Muscle layer of colon (tissue), 2 donors: ENCODE measurements at regions not wholly inside any gene's neighbourhood (a gene's known extent, or its start where the extent isn't known, plus 50 kb on each side); places are given as distances from the start of the nearest gene placed in this dataset.

Source experiments
- H3K27ac ChIP-seq: one replicate; pipeline ENCODE4 v1.7.0; 2013; ENCODE audit warnings: low read depth, mild to moderate bottlenecking, low read length, moderate library complexity
- H3K27me3 ChIP-seq, 2 donors: one replicate each; pipeline ENCODE4 v1.7.0; 2013; ENCODE audit warnings: low read length in 2 of 2, mild to moderate bottlenecking in 2 of 2; ENCODE audit not compliant: insufficient read depth in 2 of 2, control insufficient read depth in 1 of 2
- H3K36me3 ChIP-seq: one replicate; pipeline ENCODE4 v1.7.0; 2013; ENCODE audit warnings: mild to moderate bottlenecking, low read length; ENCODE audit not compliant: insufficient read depth
- H3K4me1 ChIP-seq: one replicate; pipeline ENCODE4 v1.7.0; 2013; ENCODE audit warnings: mild to moderate bottlenecking, low read length; ENCODE audit not compliant: insufficient read depth
- H3K4me3 ChIP-seq, 2 donors: one replicate each; pipeline ENCODE4 v1.7.0; 2013; ENCODE audit warnings: low read length in 2 of 2, low read depth in 1 of 2, mild to moderate bottlenecking in 1 of 2, moderate library complexity in 1 of 2
- H3K9ac ChIP-seq: one replicate; pipeline ENCODE4 v1.7.0; 2013; ENCODE audit warnings: low read length
- H3K9me3 ChIP-seq: one replicate; pipeline ENCODE4 v1.7.0; 2013; ENCODE audit warnings: mild to moderate bottlenecking, low read length
- donor health status: abdominal sarcoma.
- donor health status: Adenocarcinoma of cecum.

GRCh38 chr6:138032571-138032970, 74.6 kb downstream of the PERP start:
- Histone ChIP-seq H3K27ac (no peak overlapping the region), H3K4me3 (no peak overlapping the region), H3K27me3 (no peaks in the 10 kb centered on the region), H3K4me1 (peaks cover 11% of the 10 kb centered on the region), H3K9me3 (no peaks in the 10 kb centered on the region), H3K36me3 (no peaks in the 10 kb centered on the region), H3K9ac (no peak overlapping the region)

GRCh38 chr6:138034229-138034628, 73.0 kb downstream of the PERP start:
- no peak overlapping the region for H3K4me3 ChIP-seq
- H3K4me1 ChIP-seq, result peaks cover 11% of the 10 kb centered on the region
- H3K9me3 ChIP-seq, result no peaks in the 10 kb centered on the region
- H3K27ac ChIP-seq, result no peak overlapping the region
- H3K27me3 ChIP-seq, result no peaks in the 10 kb centered on the region
- no peaks in the 10 kb centered on the region for H3K36me3 ChIP-seq
- H3K9ac ChIP-seq, result no peak overlapping the region

- Histone ChIP-seq H3K27me3 (no peaks in the 10 kb centered on the region), H3K27ac (no peak overlapping the region), H3K36me3 (no peaks in the 10 kb centered on the region), H3K9me3 (no peaks in the 10 kb centered on the region), H3K4me3 (no peak overlapping the region), H3K4me1 (peaks cover 11% of the 10 kb centered on the region), H3K9ac (no peak overlapping the region)
These were observed 72.1 kb downstream of the PERP start for GRCh38 chr6:138035070-138035469.

- H3K36me3 ChIP-seq, result no peaks in the 10 kb centered on the region
- no peak overlapping the region for H3K9ac ChIP-seq
- H3K4me1 ChIP-seq, result peaks cover 8% of the 10 kb centered on the region
- H3K27me3 ChIP-seq, result no peaks in the 10 kb centered on the region
- no peak overlapping the region for H3K27ac ChIP-seq
- H3K4me3 ChIP-seq, result no peak overlapping the region
- no peaks in the 10 kb centered on the region for H3K9me3 ChIP-seq
These were observed 71.1 kb downstream of the PERP start for GRCh38 chr6:138036111-138036510.

GRCh38 chr6:138037009-138037504, 70.2 kb downstream of the PERP start:
- Histone ChIP-seq H3K9ac (no peak overlapping the region), H3K27ac (no peak overlapping the region), H3K27me3 (no peaks in the 10 kb centered on the region), H3K4me3 (no peak overlapping the region), H3K4me1 (no peaks in the 10 kb centered on the region), H3K9me3 (no peaks in the 10 kb centered on the region), H3K36me3 (no peaks in the 10 kb centered on the region)

- no peak overlapping the region for H3K9ac ChIP-seq
- H3K9me3 ChIP-seq, result no peaks in the 10 kb centered on the region
- no peak overlapping the region for H3K27ac ChIP-seq
- no peaks in the 10 kb centered on the region for H3K36me3 ChIP-seq
- no peaks in the 10 kb centered on the region for H3K27me3 ChIP-seq
- no peaks in the 10 kb centered on the region for H3K4me1 ChIP-seq
- H3K4me3 ChIP-seq, result no peak overlapping the region
These were observed 68.9 kb downstream of the PERP start for GRCh38 chr6:138038142-138038870.
